Myocyte (in vitro differentiated cells): ENCODE measurements at regions not wholly inside any gene's neighbourhood (a gene's known extent, or its start where the extent isn't known, plus 50 kb on each side); places are given as distances from the start of the nearest gene placed in this dataset.

ENCODE experiments used
- DNase-seq: peaks from one replicate; pipeline ENCODE4 v3.0.0-alpha.2; 2012; ENCODE audit warnings: low read depth

GRCh38 chr17:33403194-33403593, 110.1 kb upstream of the ASIC2 start:
- DNase-seq, result no peak

GRCh38 chr17:33404070-33404819, 111.2 kb upstream of the ASIC2 start:
- DNase-seq, result no peak

- DNase-seq, result no peak
Measured at GRCh38 chr17:33416131-33416530, 123.0 kb upstream of the ASIC2 start.

GRCh38 chr17:33421933-33422332, 128.8 kb upstream of the ASIC2 start:
- DNase-seq, result no peak

GRCh38 chr17:33433581-33433980, 140.5 kb upstream of the ASIC2 start:
- DNase-seq, result no peak

- no peak for DNase-seq
Measured at GRCh38 chr17:33434841-33435240, 141.7 kb upstream of the ASIC2 start.

- DNase-seq, result peak; percentile 57
Measured at GRCh38 chr17:33435721-33436301, 142.7 kb upstream of the ASIC2 start.

- peak; percentile 64 for DNase-seq
Measured at GRCh38 chr17:33436321-33436720, 143.2 kb upstream of the ASIC2 start.

GRCh38 chr17:33438139-33438538, 145.0 kb upstream of the ASIC2 start:
- no peak for DNase-seq

- DNase-seq, result no peak
Measured at GRCh38 chr17:33438578-33438977, 145.5 kb upstream of the ASIC2 start.

- no peak for DNase-seq
Measured at GRCh38 chr17:33442320-33442719, 149.2 kb upstream of the ASIC2 start.

- no peak for DNase-seq
Measured at GRCh38 chr17:33444731-33445130, 151.6 kb upstream of the ASIC2 start.

- no peak for DNase-seq
Measured at GRCh38 chr17:33447090-33447489, 154.0 kb upstream of the ASIC2 start.

- DNase-seq, result no peak
Measured at GRCh38 chr17:33451221-33451620, 158.1 kb upstream of the ASIC2 start.

GRCh38 chr17:33457477-33457876, 164.4 kb upstream of the ASIC2 start:
- DNase-seq, result no peak

- peak; percentile 90 for DNase-seq
Measured at GRCh38 chr17:33459078-33459940, 166.2 kb upstream of the ASIC2 start.

- no peak for DNase-seq
Measured at GRCh38 chr17:33460781-33461450, 167.8 kb upstream of the ASIC2 start.

- DNase-seq, result peak; percentile 73
Measured at GRCh38 chr17:33463887-33464286, 170.8 kb upstream of the ASIC2 start.

GRCh38 chr17:33464669-33465280, 171.7 kb upstream of the ASIC2 start:
- no peak for DNase-seq

- DNase-seq, result peak; percentile 51
Measured at GRCh38 chr17:33469421-33469820, 176.3 kb upstream of the ASIC2 start.

- peak; percentile 97 for DNase-seq
Measured at GRCh38 chr17:33469911-33470310, 176.8 kb upstream of the ASIC2 start.
